HCT116 (cell line): ENCODE measurements at regions not wholly inside any gene's neighbourhood (a gene's known extent, or its start where the extent isn't known, plus 50 kb on each side); places are given as distances from the start of the nearest gene placed in this dataset.

Source experiments
- EZH2 ChIP-seq: fragments of 200-600 bp; sonication (generic); IDR thresholded peaks from 2 replicates; pipeline ENCODE4 v1.6.1; 2017; ENCODE audit warnings: antibody characterized with exemption, mixed run types
- MAX ChIP-seq: IDR thresholded peaks from 2 replicates; pipeline ENCODE4 v1.6.1; 2012
- POLR2A ChIP-seq: IDR thresholded peaks from 2 replicates; pipeline ENCODE4 v1.7.0; 2011; ENCODE audit warnings: borderline replicate concordance; ENCODE audit not compliant: insufficient read depth, insufficient read length; ENCODE audit errors: extremely low read depth
- POLR2AphosphoS5 ChIP-seq: IDR thresholded peaks from 2 replicates; pipeline ENCODE4 v1.6.1; 2011; ENCODE audit warnings: mild to moderate bottlenecking, low read depth, low read length, moderate library complexity
- RAD21 ChIP-seq: IDR thresholded peaks from 2 replicates; pipeline ENCODE4 v1.6.1; 2012; ENCODE audit warnings: low read depth, mild to moderate bottlenecking
- YY1 ChIP-seq: IDR thresholded peaks from 2 replicates; pipeline ENCODE4 v1.6.1; 2011; ENCODE audit warnings: low read length, low read depth, moderate library complexity, mild to moderate bottlenecking; ENCODE audit not compliant: insufficient replicate concordance; ENCODE audit errors: extremely low read depth

- no peak for TF ChIP-seq POLR2AphosphoS5
- no peak for TF ChIP-seq POLR2A
- no peak for TF ChIP-seq MAX
- TF ChIP-seq YY1: no peak
- no peak for TF ChIP-seq RAD21
- TF ChIP-seq EZH2: no peak
Observed at GRCh38 chr14:61217516-61217915, 63.6 kb downstream of the TMEM30B start.
